ENCODE measurements at regions not wholly inside any gene's neighbourhood (a gene's known extent, or its start where the extent isn't known, plus 50 kb on each side); places are given as distances from the start of the nearest gene placed in this dataset.
"Not testable (repeated sequence)": the region's sequence is repeated elsewhere in the genome, so short reads cannot be mapped to it uniquely, and the experiment has no call there.

DNA sequence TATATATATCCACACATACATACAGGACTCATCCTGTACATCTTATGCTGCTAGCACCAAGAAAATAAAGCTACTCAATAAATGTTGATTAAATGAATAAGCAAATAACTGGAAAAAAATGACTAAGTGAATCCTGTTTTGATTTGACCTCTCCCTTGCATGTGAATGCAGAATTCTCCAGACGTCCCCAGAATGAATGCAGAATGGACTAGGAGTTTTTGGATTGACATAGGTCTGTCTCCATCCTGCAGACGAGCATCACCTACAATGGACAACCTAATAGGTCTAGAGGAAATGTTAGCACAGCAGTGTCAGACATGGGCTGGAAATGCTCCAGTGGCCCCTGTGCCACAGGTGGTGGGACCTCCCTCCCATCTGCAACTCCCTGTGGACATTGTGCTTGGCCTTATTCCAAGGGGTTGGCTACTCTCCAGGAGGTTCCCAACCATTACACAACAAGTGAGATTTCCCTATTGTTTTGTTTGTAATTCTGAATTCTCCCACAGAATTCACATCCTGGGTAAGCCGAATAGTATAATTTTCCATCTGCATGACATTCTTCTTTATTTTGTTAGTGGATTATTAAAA, 337.3 kb upstream of the NBPF12 start:
- CTCF ChIA-PET; DNase-seq; H3K9me1 ChIP-seq (ENCODE audit: insufficient read depth, low read length); H3K27me3 ChIP-seq (ENCODE audit: control insufficient read depth, insufficient read depth, low read length); H4K5ac ChIP-seq (ENCODE audit: low read depth, low read length); H3K27ac ChIP-seq (ENCODE audit: insufficient read depth, low read length); H3K18ac ChIP-seq (ENCODE audit: low read depth, low read length); BruUV-seq (replicated peaks); ATAC-seq (ENCODE audit: low read depth); H3K79me1 ChIP-seq (ENCODE audit: low read depth in 1 of 2, low read length in 2 of 2); H4K91ac ChIP-seq (ENCODE audit: insufficient read depth, low read depth, low read length); H4K8ac ChIP-seq (ENCODE audit: low read depth in 2 of 2, low read length in 2 of 2); H3K4me3 ChIP-seq (ENCODE audit: insufficient read depth, low read depth, low read length); H3K9me3 ChIP-seq (ENCODE audit: control insufficient read depth, insufficient read depth, low read length); H2AK9ac ChIP-seq (replicated peaks; ENCODE audit: low read depth, low read length, poor library complexity); H2AK5ac ChIP-seq (ENCODE audit: low read depth, low read length); dilution Hi-C loops (cut with HindIII; ENCODE audit: low sequenced_read_pairs, unreplicated experiment); H2BK5ac ChIP-seq (ENCODE audit: low read depth, low read length, poor library complexity, severe bottlenecking); H2BK15ac ChIP-seq (ENCODE audit: low read depth, low read length); in situ Hi-C loops (cut with MboI; ENCODE audit: low sequenced_read_pairs); H3K9ac ChIP-seq (ENCODE audit: low read depth, low read length); H2BK20ac ChIP-seq (ENCODE audit: low read depth, low read length); H3K4me2 ChIP-seq (ENCODE audit: low read depth, low read length); POLR2A ChIA-PET (ENCODE audit: unreplicated experiment); H3K4me1 ChIP-seq (ENCODE audit: control insufficient read depth, insufficient read depth, low read length); H3K14ac ChIP-seq (replicated peaks; ENCODE audit: low read depth, low read length); H3K56ac ChIP-seq (ENCODE audit: extremely low read depth, insufficient read depth, low read length); H2AFZ ChIP-seq (replicated peaks; ENCODE audit: low read length, poor library complexity); H4K20me1 ChIP-seq (ENCODE audit: insufficient read depth, low read length); H3K23ac ChIP-seq (ENCODE audit: low read depth, low read length); H3K4ac ChIP-seq (ENCODE audit: low read depth, low read length); intact Hi-C loops (cut with micrococcal nuclease); H3K36me3 ChIP-seq (ENCODE audit: control insufficient read depth, insufficient read depth, low read length); H2BK120ac ChIP-seq (ENCODE audit: low read depth, low read length): not testable (repeated sequence)
- WGBS, 2 experiments (ENCODE audit: extremely low coverage in 2 of 2, insufficient read length in 1 of 2), result no CpG with 5 or more reads among the region's 3 CpGs

DNA sequence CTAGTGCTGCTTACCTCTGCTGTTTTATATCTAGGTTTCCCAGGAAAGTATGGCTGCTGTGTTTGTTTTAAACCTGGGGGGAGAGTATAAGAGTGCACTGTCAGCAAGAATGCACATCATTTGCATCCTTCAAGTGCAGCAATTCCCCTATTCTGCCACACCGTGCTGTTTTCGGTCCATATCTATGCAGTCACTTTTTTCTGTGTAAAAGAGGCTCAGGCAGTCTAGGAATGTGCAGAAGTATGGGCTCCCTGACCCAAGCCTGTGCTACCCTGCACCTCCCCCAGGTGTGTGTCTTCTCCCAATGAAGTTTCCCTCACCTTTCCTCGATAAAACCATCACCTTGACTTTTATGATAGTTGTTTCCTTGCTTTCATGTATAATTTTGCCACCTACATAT, 338.2 kb upstream of the NBPF12 start:
- WGBS, 2 experiments (ENCODE audit: extremely low coverage in 2 of 2, insufficient read length in 1 of 2), result no CpG with 5 or more reads among the region's 3 CpGs
- H4K20me1 ChIP-seq (ENCODE audit: insufficient read depth, low read length); CTCF ChIA-PET; DNase-seq; H2BK5ac ChIP-seq (ENCODE audit: low read depth, low read length, poor library complexity, severe bottlenecking); H3K36me3 ChIP-seq (ENCODE audit: control insufficient read depth, insufficient read depth, low read length); H4K91ac ChIP-seq (ENCODE audit: insufficient read depth, low read depth, low read length); dilution Hi-C loops (cut with HindIII; ENCODE audit: low sequenced_read_pairs, unreplicated experiment); H2AK5ac ChIP-seq (ENCODE audit: low read depth, low read length); in situ Hi-C loops (cut with MboI; ENCODE audit: low sequenced_read_pairs); H3K4me1 ChIP-seq (ENCODE audit: control insufficient read depth, insufficient read depth, low read length); H3K27ac ChIP-seq (ENCODE audit: insufficient read depth, low read length); H3K9me3 ChIP-seq (ENCODE audit: control insufficient read depth, insufficient read depth, low read length); H3K4me2 ChIP-seq (ENCODE audit: low read depth, low read length); H3K9ac ChIP-seq (ENCODE audit: low read depth, low read length); intact Hi-C loops (cut with micrococcal nuclease); H3K18ac ChIP-seq (ENCODE audit: low read depth, low read length); H2BK120ac ChIP-seq (ENCODE audit: low read depth, low read length); H2AFZ ChIP-seq (replicated peaks; ENCODE audit: low read length, poor library complexity); H4K5ac ChIP-seq (ENCODE audit: low read depth, low read length); H3K14ac ChIP-seq (replicated peaks; ENCODE audit: low read depth, low read length); BruUV-seq (replicated peaks); H3K4ac ChIP-seq (ENCODE audit: low read depth, low read length); H2BK15ac ChIP-seq (ENCODE audit: low read depth, low read length); H3K23ac ChIP-seq (ENCODE audit: low read depth, low read length); H3K27me3 ChIP-seq (ENCODE audit: control insufficient read depth, insufficient read depth, low read length); H3K9me1 ChIP-seq (ENCODE audit: insufficient read depth, low read length); ATAC-seq (ENCODE audit: low read depth); H4K8ac ChIP-seq (ENCODE audit: low read depth in 2 of 2, low read length in 2 of 2); H3K4me3 ChIP-seq (ENCODE audit: insufficient read depth, low read depth, low read length); H3K56ac ChIP-seq (ENCODE audit: extremely low read depth, insufficient read depth, low read length); H3K79me1 ChIP-seq (ENCODE audit: low read depth in 1 of 2, low read length in 2 of 2); H2BK20ac ChIP-seq (ENCODE audit: low read depth, low read length); H2AK9ac ChIP-seq (replicated peaks; ENCODE audit: low read depth, low read length, poor library complexity); POLR2A ChIA-PET (ENCODE audit: unreplicated experiment): not testable (repeated sequence)
